GM10266 (cell line): ENCODE measurements at regions not wholly inside any gene's neighbourhood (a gene's known extent, or its start where the extent isn't known, plus 50 kb on each side); places are given as distances from the start of the nearest gene placed in this dataset.

ENCODE experiments used
- DNase-seq: peaks from one replicate; pipeline ENCODE4 v3.0.0; 2012; ENCODE audit errors: extremely low spot score
- CTCF ChIP-seq: IDR thresholded peaks from 2 replicates; pipeline ENCODE4 v1.5.1; 2012; ENCODE audit warnings: mild to moderate bottlenecking, low read depth; ENCODE audit not compliant: control insufficient read depth, insufficient read depth; ENCODE audit errors: missing control alignments

- TF ChIP-seq CTCF: no peak
- DNase-seq: no peak
These were observed 138.3 kb downstream of the TMEM161B start for GRCh38 chr5:88130211-88130815.

GRCh38 chr5:88128813-88129212 lies 139.8 kb downstream of the TMEM161B start:
- TF ChIP-seq CTCF: no peak
- DNase-seq: no peak

- TF ChIP-seq CTCF: no peak
- no peak for DNase-seq
These were observed 149.0 kb downstream of the TMEM161B start for GRCh38 chr5:88119535-88120125.

GRCh38 chr5:88118179-88118578 lies 150.5 kb downstream of the TMEM161B start:
- no peak for TF ChIP-seq CTCF
- DNase-seq: no peak

GRCh38 chr5:88117546-88117945 lies 151.1 kb downstream of the TMEM161B start:
- no peak for DNase-seq

GRCh38 chr5:88116396-88116795 lies 152.2 kb downstream of the TMEM161B start:
- no peak for DNase-seq
- TF ChIP-seq CTCF: no peak

More at GRCh38 chr5:88117546-88117945, 151.1 kb downstream of the TMEM161B start:
- no peak for TF ChIP-seq CTCF

- TF ChIP-seq CTCF: no peak
- no peak for DNase-seq
These were observed 153.4 kb downstream of the TMEM161B start for GRCh38 chr5:88115211-88115610.
